Endodermal cell (in vitro differentiated cells): ENCODE measurements at regions not wholly inside any gene's neighbourhood (a gene's known extent, or its start where the extent isn't known, plus 50 kb on each side); places are given as distances from the start of the nearest gene placed in this dataset.
A peak's percentile ranks its signal among the peaks of the same experiment; 100 is the strongest.

Experiments
- DNase-seq: peaks from one replicate; pipeline ENCODE4 v3.0.0-alpha.2; 2017
- H3K27ac ChIP-seq: 2 replicates; pipeline ENCODE4 v1.5.1; 2013; ENCODE audit warnings: mild to moderate bottlenecking, low read depth, low read length, moderate library complexity
- H3K27me3 ChIP-seq: 2 replicates; pipeline ENCODE4 v1.6.1; 2013; ENCODE audit warnings: mild to moderate bottlenecking, low read length, moderate library complexity; ENCODE audit not compliant: insufficient read depth, control insufficient read depth, poor library complexity, severe bottlenecking
- H3K36me3 ChIP-seq: 2 replicates; pipeline ENCODE4 v1.7.0; 2013; ENCODE audit warnings: mild to moderate bottlenecking, low read length, moderate library complexity; ENCODE audit not compliant: control insufficient read depth, insufficient read depth
- H3K4me1 ChIP-seq: one replicate; pipeline ENCODE4 v1.7.0; 2013; ENCODE audit warnings: low read length; ENCODE audit not compliant: control insufficient read depth, insufficient read depth
- H3K4me3 ChIP-seq: 2 replicates; pipeline ENCODE4 v1.5.1; 2013; ENCODE audit warnings: mild to moderate bottlenecking, low read length, moderate library complexity
- H3K9ac ChIP-seq: 2 replicates; pipeline ENCODE4 v1.6.1; 2013; ENCODE audit warnings: mild to moderate bottlenecking, low read length, moderate library complexity; ENCODE audit not compliant: poor library complexity, severe bottlenecking; ENCODE audit errors: extremely low read depth
- H3K9me3 ChIP-seq: 2 replicates; pipeline ENCODE4 v1.6.1; 2013; ENCODE audit warnings: mild to moderate bottlenecking, low read length, moderate library complexity; ENCODE audit not compliant: control insufficient read depth
- H3K27ac Mint-ChIP-seq: 2 replicates; pipeline ENCODE4 v1.8.0; 2020; ENCODE audit warnings: mixed read lengths
- H3K27me3 Mint-ChIP-seq: 2 replicates; pipeline ENCODE4 v1.8.0; 2021; ENCODE audit warnings: mild to moderate bottlenecking, mixed read lengths; ENCODE audit not compliant: insufficient read depth
- H3K36me3 Mint-ChIP-seq: 2 replicates; pipeline ENCODE4 v1.8.0; 2020; ENCODE audit warnings: low read depth, mixed read lengths
- H3K4me1 Mint-ChIP-seq: 2 replicates; pipeline ENCODE4 v1.8.0; 2020; ENCODE audit warnings: mixed read lengths
- H3K4me3 Mint-ChIP-seq: 2 replicates; pipeline ENCODE4 v1.8.0; 2020; ENCODE audit warnings: mild to moderate bottlenecking, moderate library complexity, mixed read lengths
- H3K9me3 Mint-ChIP-seq: 2 replicates; pipeline ENCODE4 v1.8.0; 2020; ENCODE audit warnings: mild to moderate bottlenecking, mixed read lengths
- CTCF ChIP-seq: fragments of 200-600 bp; sonication (generic); conservative IDR thresholded peaks from 2 replicates; pipeline ENCODE4 v1.5.0; 2021; ENCODE audit warnings: antibody characterized with exemption, mild to moderate bottlenecking
- WGBS, 2 experiments: methylation state at CpG; one replicate each; pipeline versions ENCODE4 v1.1.5 to v1.1.7; 2013; ENCODE audit warnings: missing lambda C conversion rate in 2 of 2, mixed read lengths in 1 of 2; ENCODE audit not compliant: insufficient coverage in 1 of 2, insufficient read length in 1 of 2; 5-methylcytosine and 5-hydroxymethylcytosine counted together

- no peaks in the 10 kb centered on the region for H3K27me3 ChIP-seq
- no peaks in the 10 kb centered on the region for H3K36me3 Mint-ChIP-seq
- H3K27me3 Mint-ChIP-seq, result no peaks in the 10 kb centered on the region
- DNase-seq, result no peak
- no peak overlapping the region for H3K4me3 Mint-ChIP-seq
- H3K4me3 ChIP-seq, result no peak overlapping the region
- no peak overlapping the region for H3K27ac ChIP-seq
- no peaks in the 10 kb centered on the region for H3K36me3 ChIP-seq
- H3K4me1 Mint-ChIP-seq, result no peaks in the 10 kb centered on the region
- H3K9me3 ChIP-seq, result no peaks in the 10 kb centered on the region
- no peaks in the 10 kb centered on the region for H3K9me3 Mint-ChIP-seq
- no peak for TF ChIP-seq CTCF
- H3K9ac ChIP-seq, result no peak overlapping the region
- no peak overlapping the region for H3K27ac Mint-ChIP-seq
- H3K4me1 ChIP-seq, result no peaks in the 10 kb centered on the region
- 86 to 87% methylated on average over 6 of the region's 6 CpGs for WGBS, 2 experiments
These were observed 1072.4 kb upstream of the CDH9 start for GRCh38 chr5:28110781-28111180.

GRCh38 chr5:28104080-28104479 lies 1065.7 kb upstream of the CDH9 start:
- Histone ChIP-seq H3K9ac (no peak overlapping the region), H3K9me3 (no peaks in the 10 kb centered on the region), H3K4me3 (no peak overlapping the region), H3K4me1 (no peaks in the 10 kb centered on the region), H3K27ac (no peak overlapping the region), H3K27me3 (no peaks in the 10 kb centered on the region), H3K36me3 (no peaks in the 10 kb centered on the region)
- H3K9me3 Mint-ChIP-seq, result no peaks in the 10 kb centered on the region
- H3K4me3 Mint-ChIP-seq, result no peak overlapping the region
- DNase-seq, result no peak
- no peaks in the 10 kb centered on the region for H3K27me3 Mint-ChIP-seq
- no peaks in the 10 kb centered on the region for H3K36me3 Mint-ChIP-seq
- no peak overlapping the region for H3K27ac Mint-ChIP-seq
- TF ChIP-seq CTCF, result no peak
- H3K4me1 Mint-ChIP-seq, result no peaks in the 10 kb centered on the region

GRCh38 chr5:28084069-28084468 lies 1045.7 kb upstream of the CDH9 start:
- Histone ChIP-seq H3K9ac (no peak overlapping the region), H3K4me1 (no peaks in the 10 kb centered on the region), H3K27me3 (no peaks in the 10 kb centered on the region), H3K27ac (no peak overlapping the region), H3K9me3 (no peaks in the 10 kb centered on the region), H3K4me3 (no peak overlapping the region), H3K36me3 (no peaks in the 10 kb centered on the region)
- peaks cover 2% of the 10 kb centered on the region for H3K4me1 Mint-ChIP-seq
- WGBS, 2 experiments, result 96% methylated on average over 10 of the region's 11 CpGs; no CpG with 5 or more reads in 1 of the 2 experiments
- H3K9me3 Mint-ChIP-seq, result no peaks in the 10 kb centered on the region
- no peak overlapping the region for H3K4me3 Mint-ChIP-seq
- no peak for TF ChIP-seq CTCF
- H3K27me3 Mint-ChIP-seq, result no peaks in the 10 kb centered on the region
- H3K36me3 Mint-ChIP-seq, result no peaks in the 10 kb centered on the region
- H3K27ac Mint-ChIP-seq, result no peak overlapping the region
- peak; percentile 34 for DNase-seq
